OCI-LY3 (cell line): ENCODE measurements at regions not wholly inside any gene's neighbourhood (a gene's known extent, or its start where the extent isn't known, plus 50 kb on each side); places are given as distances from the start of the nearest gene placed in this dataset.
"Not testable (repeated sequence)": the region's sequence is repeated elsewhere in the genome, so short reads cannot be mapped to it uniquely, and the experiment has no call there.

ENCODE experiments used
- H2AFZ ChIP-seq: fragments of 200-600, 300-600 bp; shearing (Covaris generic); 2 replicates; pipeline ENCODE4 v1.6.0; 2014; ENCODE audit warnings: antibody characterized with exemption, low read depth, low read length
- H3K27ac ChIP-seq: fragments of 200-600, 300-600 bp; sonication (generic); 2 replicates; pipeline ENCODE4 v1.5.1; 2014; ENCODE audit warnings: mild to moderate bottlenecking, low read length, moderate library complexity, mixed read lengths
- H3K27me3 ChIP-seq: fragments of 200-600, 300-600 bp; sonication (generic); 2 replicates; pipeline ENCODE4 v1.6.1; 2014; ENCODE audit warnings: low read depth, low read length, mixed read lengths
- H3K36me3 ChIP-seq: fragments of 200-600, 300-600 bp; sonication (generic); replicated peaks from 2 replicates; pipeline ENCODE3; 2014; ENCODE audit warnings: low read depth, low read length, mixed read lengths
- H3K4me1 ChIP-seq: fragments of 300-600, 200-600 bp; sonication (generic); 2 replicates; pipeline ENCODE4 v1.6.1; 2014; ENCODE audit warnings: low read length, mixed read lengths
- H3K4me2 ChIP-seq: fragments of 200-600, 300-600 bp; sonication (generic); 2 replicates; pipeline ENCODE4 v1.6.1; 2014; ENCODE audit warnings: low read length, mixed read lengths
- H3K4me3 ChIP-seq: fragments of 300-600, 200-600 bp; sonication (generic); 2 replicates; pipeline ENCODE4 v1.5.1; 2014; ENCODE audit warnings: antibody characterized with exemption, mild to moderate bottlenecking, low read length, moderate library complexity
- H3K79me2 ChIP-seq: fragments of 300-600, 200-600 bp; shearing (Covaris generic); 2 replicates; pipeline ENCODE4 v1.6.1; 2014; ENCODE audit warnings: mild to moderate bottlenecking, low read length, mixed read lengths
- H3K9ac ChIP-seq: fragments of 300-600, 200-600 bp; shearing (Covaris generic); 2 replicates; pipeline ENCODE4 v1.6.0; 2014; ENCODE audit warnings: mild to moderate bottlenecking, low read length, moderate library complexity
- H3K9me3 ChIP-seq: fragments of 200-600, 300-600 bp; shearing (Covaris generic); 2 replicates; pipeline ENCODE4 v1.6.1; 2014; ENCODE audit warnings: low read length, mixed read lengths; ENCODE audit not compliant: insufficient read depth
- H4K20me1 ChIP-seq: fragments of 200-600, 300-600 bp; sonication (generic); 2 replicates; pipeline ENCODE4 v1.6.1; 2016; ENCODE audit warnings: low read length, mixed read lengths; ENCODE audit not compliant: insufficient read depth
- TF ChIP-seq, protein P1 (sequence below): fragments of 200-600, 300-600 bp; sonication (generic); IDR thresholded peaks from 2 replicates; pipeline ENCODE4 v1.5.1; 2014; ENCODE audit warnings: antibody characterized with exemption, low read length, low read depth

DNA sequence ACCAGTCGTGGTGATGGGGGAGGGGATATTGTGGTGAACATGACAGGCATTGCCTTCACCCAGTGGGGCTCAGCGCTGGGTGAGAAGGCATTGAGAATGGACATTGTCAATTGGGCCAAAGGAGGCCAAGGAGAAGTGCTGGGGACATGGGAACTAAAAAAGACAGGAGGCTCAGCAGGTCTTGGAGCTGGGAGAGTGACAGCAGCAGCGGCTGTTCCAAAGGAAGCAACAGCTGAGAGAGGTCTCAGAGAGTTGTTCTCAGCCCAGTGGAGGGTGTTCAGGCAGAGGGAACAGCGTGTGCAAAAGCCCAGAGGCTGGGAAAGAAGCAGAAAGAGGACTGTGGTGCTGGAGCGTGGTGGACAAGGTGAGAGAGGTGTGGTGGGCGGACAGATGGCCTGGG lies 56.6 kb upstream of the ASNS start:
- not testable (repeated sequence) for H3K36me3 ChIP-seq, H3K4me2 ChIP-seq, H3K9ac ChIP-seq, H3K27ac ChIP-seq, H3K4me3 ChIP-seq, H2AFZ ChIP-seq, H3K9me3 ChIP-seq, H3K4me1 ChIP-seq, H4K20me1 ChIP-seq, H3K79me2 ChIP-seq, H3K27me3 ChIP-seq

GRCh38 chr7:97927790-97928748 lies 55.9 kb upstream of the ASNS start:
- H3K27me3 ChIP-seq, H3K9me3 ChIP-seq, H3K27ac ChIP-seq, H3K4me1 ChIP-seq, H3K36me3 ChIP-seq, H3K79me2 ChIP-seq, H3K9ac ChIP-seq, H2AFZ ChIP-seq, H4K20me1 ChIP-seq: not testable (repeated sequence)
- TF ChIP-seq, protein P1, sequence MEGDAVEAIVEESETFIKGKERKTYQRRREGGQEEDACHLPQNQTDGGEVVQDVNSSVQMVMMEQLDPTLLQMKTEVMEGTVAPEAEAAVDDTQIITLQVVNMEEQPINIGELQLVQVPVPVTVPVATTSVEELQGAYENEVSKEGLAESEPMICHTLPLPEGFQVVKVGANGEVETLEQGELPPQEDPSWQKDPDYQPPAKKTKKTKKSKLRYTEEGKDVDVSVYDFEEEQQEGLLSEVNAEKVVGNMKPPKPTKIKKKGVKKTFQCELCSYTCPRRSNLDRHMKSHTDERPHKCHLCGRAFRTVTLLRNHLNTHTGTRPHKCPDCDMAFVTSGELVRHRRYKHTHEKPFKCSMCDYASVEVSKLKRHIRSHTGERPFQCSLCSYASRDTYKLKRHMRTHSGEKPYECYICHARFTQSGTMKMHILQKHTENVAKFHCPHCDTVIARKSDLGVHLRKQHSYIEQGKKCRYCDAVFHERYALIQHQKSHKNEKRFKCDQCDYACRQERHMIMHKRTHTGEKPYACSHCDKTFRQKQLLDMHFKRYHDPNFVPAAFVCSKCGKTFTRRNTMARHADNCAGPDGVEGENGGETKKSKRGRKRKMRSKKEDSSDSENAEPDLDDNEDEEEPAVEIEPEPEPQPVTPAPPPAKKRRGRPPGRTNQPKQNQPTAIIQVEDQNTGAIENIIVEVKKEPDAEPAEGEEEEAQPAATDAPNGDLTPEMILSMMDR, result peak; percentile 43
- peak overlapping the region; percentile 72 for H3K4me3 ChIP-seq
- peak overlapping the region; percentile 69 for H3K4me2 ChIP-seq
